GM18951 (cell line): ENCODE measurements at regions not wholly inside any gene's neighbourhood (a gene's known extent, or its start where the extent isn't known, plus 50 kb on each side); places are given as distances from the start of the nearest gene placed in this dataset.

Source experiments
- POLR2A ChIP-seq: IDR thresholded peaks from 4 replicates; pipeline ENCODE4 v1.6.1; 2011; ENCODE audit warnings: mild to moderate bottlenecking; ENCODE audit not compliant: insufficient read length, insufficient read depth; ENCODE audit errors: extremely low read depth
- in situ Hi-C: fragments of 300-500 bp; cut with MboI; formaldehyde crosslinking; loops from one replicate; pipeline ENCODE4 v1.12.0; 2022; ENCODE audit warnings: low sequenced_read_pairs, mixed read lengths, inconsistent platforms; ENCODE audit not compliant: unreplicated experiment

GRCh38 chr4:19375136-19375804 is 876.4 kb upstream of the SLIT2 start:
- in situ Hi-C loops = no loop called here

DNA sequence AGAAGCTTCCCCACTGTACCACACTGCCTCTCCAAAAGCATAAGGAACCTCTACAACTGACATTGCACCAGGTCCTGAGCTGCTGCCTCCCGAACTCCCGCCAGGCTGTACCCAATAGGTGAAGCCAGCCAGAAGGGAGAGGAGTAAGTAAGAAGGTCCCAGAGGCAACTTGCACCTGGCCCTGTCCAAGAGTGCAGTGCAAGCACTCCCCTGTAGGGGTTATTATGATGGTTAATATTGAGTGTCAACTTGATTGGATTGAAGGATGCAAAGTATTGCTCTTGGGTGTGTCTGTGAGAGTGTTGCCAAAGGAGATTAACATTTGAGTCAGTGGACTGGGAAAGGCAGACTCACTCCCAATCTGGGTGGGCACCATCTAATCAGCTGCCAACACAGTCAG is 879.3 kb upstream of the SLIT2 start:
- in situ Hi-C loops = no loop called here
- no peak for TF ChIP-seq POLR2A

More at GRCh38 chr4:19375136-19375804, 876.4 kb upstream of the SLIT2 start:
- TF ChIP-seq POLR2A = no peak

DNA sequence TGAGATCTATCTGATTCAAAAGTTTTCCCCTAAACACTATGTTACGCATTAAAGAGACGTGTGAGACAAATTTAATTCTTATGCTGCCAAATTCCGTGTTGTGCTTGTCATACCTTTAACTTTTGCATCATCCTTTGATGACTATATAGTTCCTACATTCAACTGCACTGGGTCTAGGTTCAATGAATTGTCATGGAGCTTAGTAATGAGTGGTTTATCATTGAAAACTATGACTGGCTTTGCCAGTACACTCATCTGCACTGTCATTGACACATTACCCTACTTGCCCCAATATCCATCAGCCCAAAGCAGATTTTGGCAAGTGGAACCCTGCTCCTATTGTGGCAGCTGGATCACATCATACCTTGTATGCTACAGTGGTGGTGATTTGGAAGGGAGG is 882.9 kb upstream of the SLIT2 start:
- TF ChIP-seq POLR2A = no peak

DNA sequence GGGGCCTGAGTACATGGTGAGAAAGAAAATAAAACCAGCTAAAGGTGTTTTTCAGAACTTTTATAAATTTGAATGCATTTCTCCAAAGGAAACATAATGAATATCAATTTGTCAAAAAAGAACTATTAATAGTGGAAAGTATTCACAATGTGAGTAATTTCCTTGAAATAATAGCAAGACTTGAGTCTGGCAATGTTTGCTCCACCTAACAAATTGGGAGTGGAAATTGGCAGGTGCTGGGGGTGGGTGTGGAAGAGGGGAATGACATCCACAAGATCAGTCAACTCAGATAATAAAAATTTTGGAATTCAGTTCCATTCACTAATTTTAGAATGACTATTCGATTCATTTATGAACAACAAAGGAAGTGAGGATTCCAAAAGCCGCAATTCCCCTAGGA is 884.8 kb upstream of the SLIT2 start:
- in situ Hi-C loops = no loop called here
- TF ChIP-seq POLR2A = no peak

More for the DNA sequence above, 882.9 kb upstream of the SLIT2 start:
- in situ Hi-C loops = no loop called here

GRCh38 chr4:19358015-19358414 is 893.7 kb upstream of the SLIT2 start:
- in situ Hi-C loops = no loop called here

DNA sequence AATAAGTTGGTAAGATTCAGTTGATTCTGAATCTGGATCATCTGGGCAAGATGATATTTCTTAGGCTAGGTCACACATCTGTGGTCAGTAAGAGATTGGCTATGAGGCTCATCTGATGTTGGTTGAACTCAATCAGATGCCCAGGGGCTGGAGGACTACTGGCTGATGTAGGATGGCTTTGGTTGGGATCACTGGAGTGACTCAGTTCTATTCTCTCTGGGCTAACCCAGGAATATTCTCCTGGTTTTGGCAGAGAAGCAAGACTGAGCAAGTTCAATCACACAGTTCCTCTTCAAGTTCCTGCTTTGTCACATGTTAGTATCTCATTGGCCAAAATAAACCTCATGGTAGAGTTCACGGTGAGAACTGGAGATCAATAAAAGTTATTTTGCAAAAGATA is 902.3 kb upstream of the SLIT2 start:
- in situ Hi-C loops = no loop called here

More at GRCh38 chr4:19358015-19358414, 893.7 kb upstream of the SLIT2 start:
- TF ChIP-seq POLR2A = no peak

DNA sequence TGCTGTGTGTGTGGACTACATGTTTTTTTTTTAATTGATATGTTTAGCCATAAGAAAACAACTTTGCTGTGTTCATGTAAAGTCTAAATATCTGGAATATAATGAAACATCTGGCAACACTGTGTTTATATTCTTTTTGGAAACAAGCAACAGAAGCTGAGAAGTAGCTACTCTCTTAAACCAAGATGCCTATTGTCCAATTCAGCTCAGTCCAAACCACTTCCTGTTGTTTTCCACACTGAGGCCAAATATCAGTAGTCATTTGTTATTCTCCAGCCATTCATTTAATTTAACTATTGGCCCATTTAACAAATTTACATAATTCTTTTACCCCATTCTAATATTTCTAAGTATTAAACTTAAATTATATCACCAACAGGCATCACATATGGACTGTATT is 903.0 kb upstream of the SLIT2 start:
- TF ChIP-seq POLR2A = no peak
- in situ Hi-C loops = no loop called here

More for the DNA sequence above, 902.3 kb upstream of the SLIT2 start:
- no peak for TF ChIP-seq POLR2A

DNA sequence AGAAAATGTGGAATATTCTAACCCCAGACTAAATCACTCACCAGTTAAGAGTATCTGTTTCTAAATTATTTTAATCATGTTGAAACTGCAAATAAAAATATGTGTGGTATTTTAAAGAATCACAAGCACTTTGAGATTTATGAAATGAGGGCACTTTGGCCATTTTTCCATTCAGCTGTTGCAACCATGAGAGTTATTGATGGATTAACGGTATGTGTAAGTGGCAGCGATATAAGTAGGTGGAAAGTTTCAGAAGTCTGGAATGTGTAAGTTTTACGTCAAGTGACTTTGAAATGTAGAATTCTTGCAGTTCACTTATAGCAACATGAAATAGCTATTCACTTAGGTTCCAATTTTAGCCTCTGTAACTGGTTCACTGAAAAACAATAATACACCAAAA is 905.1 kb upstream of the SLIT2 start:
- TF ChIP-seq POLR2A = no peak
- in situ Hi-C loops = no loop called here

GRCh38 chr4:19329631-19330030 is 922.1 kb upstream of the SLIT2 start:
- in situ Hi-C loops = no loop called here
- TF ChIP-seq POLR2A = no peak

- in situ Hi-C loops = no loop called here
- TF ChIP-seq POLR2A = no peak
Measured at GRCh38 chr4:19329077-19329476, 922.6 kb upstream of the SLIT2 start.

DNA sequence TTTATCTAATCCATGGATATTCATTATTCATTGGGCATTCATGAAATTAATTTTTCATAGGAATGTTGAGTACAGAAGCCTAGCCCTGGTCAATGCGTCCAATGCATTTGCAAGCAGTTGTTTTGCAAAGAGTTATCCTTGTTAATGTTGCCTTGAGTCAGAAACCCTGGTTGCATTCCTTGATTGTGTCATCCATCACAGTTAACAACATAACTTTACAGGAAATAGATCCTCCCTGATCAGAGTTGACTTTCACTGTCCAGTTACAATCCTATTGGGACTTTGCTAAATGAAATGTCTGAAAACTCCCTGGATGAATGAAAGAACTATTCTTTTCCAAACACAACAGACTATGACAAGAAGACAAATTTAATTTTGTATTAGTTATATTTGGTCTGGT is 924.3 kb upstream of the SLIT2 start:
- in situ Hi-C loops = no loop called here
- no peak for TF ChIP-seq POLR2A

GRCh38 chr4:19324184-19324583 is 927.5 kb upstream of the SLIT2 start:
- TF ChIP-seq POLR2A = no peak

GRCh38 chr4:19319607-19320006 is 932.1 kb upstream of the SLIT2 start:
- in situ Hi-C loops = no loop called here

More at GRCh38 chr4:19324184-19324583, 927.5 kb upstream of the SLIT2 start:
- in situ Hi-C loops = no loop called here

GRCh38 chr4:19317377-19317776 is 934.3 kb upstream of the SLIT2 start:
- TF ChIP-seq POLR2A = no peak
- in situ Hi-C loops = no loop called here

More at GRCh38 chr4:19319607-19320006, 932.1 kb upstream of the SLIT2 start:
- no peak for TF ChIP-seq POLR2A
